ENCODE measurements at regions not wholly inside any gene's neighbourhood (a gene's known extent, or its start where the extent isn't known, plus 50 kb on each side); places are given as distances from the start of the nearest gene placed in this dataset.

DNA sequence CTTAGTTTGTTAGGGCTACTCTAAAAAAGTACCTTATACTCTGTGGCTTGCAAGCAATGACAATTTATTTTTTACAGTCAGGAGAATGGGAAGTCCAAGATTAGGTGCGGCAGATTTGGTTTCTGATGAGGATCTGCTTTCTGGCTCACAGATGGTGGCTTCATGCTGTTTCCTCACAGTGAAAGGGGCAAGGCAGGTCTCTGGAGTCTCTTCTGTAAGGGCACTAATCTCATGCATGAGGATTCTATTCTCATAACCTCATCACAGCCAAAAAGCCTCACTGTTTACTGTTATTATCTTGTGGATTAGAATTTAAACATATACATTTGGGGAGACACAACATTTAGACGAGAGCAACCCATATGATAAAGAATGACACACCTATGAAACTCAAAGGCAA, 1957.4 kb upstream of the SEL1L start:
- DNase-seq = no peak

DNA sequence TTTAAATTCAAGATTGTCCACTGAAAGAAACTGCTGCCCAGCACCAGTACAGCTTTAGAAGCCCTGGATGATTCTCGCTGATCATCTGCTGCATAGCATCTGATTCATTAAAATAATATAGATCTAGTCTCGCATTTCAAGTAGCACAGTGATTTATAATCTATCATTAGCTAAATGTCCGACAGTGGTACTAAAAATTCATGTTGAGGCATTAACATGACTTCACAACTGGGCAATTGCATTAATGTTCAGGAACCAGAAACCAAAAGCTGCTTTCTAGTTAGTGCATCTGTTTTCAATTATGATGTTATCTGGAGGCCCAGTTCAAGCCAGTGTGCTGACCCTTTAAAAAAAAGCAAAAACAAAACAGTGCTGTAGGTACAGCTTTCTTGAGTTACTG, 1987.2 kb upstream of the SEL1L start:
- DNase-seq = no peak

- DNase-seq = no peak
These were observed 1995.9 kb upstream of the SEL1L start for GRCh38 chr14:83529531-83529930.

DNA sequence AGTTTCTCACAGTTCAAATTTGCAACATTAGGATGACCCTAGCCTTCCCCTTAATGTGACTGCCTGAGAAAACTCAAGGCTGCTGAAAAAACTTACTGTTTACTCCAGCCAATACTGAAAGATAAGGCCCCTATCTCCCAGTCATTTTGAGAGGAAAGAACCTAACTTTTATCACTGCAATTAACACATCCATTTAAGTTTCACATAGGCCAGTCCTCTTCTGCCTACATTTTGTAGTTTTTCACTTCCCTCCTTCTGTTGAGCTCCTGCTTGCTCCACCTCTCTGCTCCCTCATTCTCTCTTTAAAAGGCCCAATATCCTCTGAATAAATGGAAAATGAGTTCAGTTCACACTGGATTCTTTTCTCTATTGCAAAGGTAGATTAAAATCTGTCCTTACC, 1996.2 kb upstream of the FLRT2 start:
- no peak for DNase-seq

- no peak for DNase-seq
These were observed 1994.9 kb upstream of the FLRT2 start for GRCh38 chr14:83534995-83535394.

GRCh38 chr14:83535444-83535843, 1994.5 kb upstream of the FLRT2 start:
- DNase-seq = no peak

GRCh38 chr14:83541147-83541546, 1988.8 kb upstream of the FLRT2 start:
- DNase-seq = no peak

- DNase-seq = no peak
These were observed 1981.7 kb upstream of the FLRT2 start for GRCh38 chr14:83548061-83548839.

DNA sequence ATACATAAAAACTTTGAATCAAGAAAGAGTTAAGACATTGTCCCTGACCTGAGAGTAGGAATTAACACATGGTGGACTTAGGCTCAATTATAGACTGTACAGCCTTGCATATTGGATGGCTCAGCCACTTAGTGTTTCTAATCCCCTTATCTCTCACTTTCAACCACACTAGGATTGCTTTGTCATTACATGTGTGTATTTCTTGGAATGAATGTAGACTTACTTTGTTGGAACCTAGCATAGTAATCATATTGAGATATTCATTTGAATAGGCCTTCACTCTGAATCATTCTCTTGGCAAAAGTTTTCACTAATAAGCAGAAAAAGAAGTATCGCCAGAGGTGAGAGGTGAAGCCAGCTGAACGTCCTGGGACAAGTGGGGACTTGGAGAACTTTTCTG, 1973.9 kb upstream of the FLRT2 start:
- no peak for DNase-seq

DNA sequence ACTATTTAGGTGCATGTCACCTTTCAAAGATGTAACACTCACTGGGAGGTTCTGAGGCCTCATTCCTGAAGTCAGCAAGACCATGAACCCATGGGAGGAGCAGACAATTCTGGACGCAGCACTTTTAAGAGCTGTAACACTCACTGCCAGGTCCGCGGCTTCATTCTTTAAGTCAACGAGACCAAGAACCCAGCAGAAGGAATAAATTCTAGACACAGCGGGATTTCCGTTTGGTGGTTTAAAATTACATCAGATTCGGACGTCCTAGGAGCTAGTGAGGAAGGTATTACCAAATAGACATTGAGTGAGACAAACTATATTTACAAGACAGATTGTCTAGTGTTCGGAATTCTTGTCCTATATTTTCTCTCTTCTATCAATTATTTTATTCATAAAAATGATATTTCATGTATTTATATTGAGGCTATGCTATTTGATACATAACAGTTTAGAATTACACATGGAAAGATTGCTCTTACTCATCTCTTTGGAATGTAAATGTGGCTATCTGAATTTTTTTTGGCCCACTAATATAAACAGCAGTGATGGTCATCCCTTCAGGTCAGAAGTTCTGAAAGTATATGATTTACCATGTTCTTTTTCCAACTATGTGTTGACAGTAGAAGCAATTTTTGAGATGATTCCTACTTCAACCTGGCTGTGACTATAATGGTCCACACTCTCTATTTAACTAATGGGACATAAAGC, 1973.0 kb upstream of the FLRT2 start:
- DNase-seq = no peak

GRCh38 chr14:83558946-83559345, 1971.0 kb upstream of the FLRT2 start:
- DNase-seq = no peak

DNA sequence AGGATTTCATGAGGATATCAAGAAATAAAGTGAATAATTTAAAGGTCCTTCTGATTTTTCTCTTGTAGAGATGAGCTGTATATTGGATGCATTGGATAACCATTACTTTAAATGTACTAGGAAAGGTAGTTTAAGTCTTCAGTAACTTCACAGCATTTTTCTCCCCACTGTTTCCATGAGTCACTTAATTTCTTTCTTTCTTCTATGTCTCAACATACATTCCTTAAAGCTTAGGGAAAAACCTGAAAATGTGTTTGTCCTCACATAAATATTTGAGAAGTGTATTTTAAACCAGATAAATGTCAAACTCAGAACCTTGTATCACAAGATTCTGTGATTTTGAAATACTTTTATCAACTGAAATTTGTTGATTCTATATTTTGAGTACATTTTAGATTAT, 1970.2 kb upstream of the FLRT2 start:
- no peak for DNase-seq

DNA sequence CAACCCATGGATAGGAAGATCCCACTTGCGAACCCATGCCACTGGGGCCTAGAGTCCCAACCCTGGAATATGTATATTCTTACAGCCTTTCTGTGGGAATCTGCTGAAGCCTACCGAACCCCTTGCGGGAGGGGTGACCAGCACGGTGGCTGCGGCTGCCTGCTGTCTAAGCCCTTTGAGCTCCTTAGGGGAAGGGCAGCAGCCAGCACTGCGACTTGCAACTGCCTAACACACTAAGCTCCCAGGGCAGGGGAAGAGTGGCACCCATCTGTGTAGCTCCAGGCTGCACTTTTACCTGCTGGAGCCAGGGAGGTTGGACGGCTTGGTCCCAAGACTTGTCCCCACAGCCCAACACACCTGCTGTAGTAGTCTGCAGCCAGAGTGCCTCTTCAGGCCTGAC, 1968.7 kb upstream of the FLRT2 start:
- no peak for DNase-seq

DNA sequence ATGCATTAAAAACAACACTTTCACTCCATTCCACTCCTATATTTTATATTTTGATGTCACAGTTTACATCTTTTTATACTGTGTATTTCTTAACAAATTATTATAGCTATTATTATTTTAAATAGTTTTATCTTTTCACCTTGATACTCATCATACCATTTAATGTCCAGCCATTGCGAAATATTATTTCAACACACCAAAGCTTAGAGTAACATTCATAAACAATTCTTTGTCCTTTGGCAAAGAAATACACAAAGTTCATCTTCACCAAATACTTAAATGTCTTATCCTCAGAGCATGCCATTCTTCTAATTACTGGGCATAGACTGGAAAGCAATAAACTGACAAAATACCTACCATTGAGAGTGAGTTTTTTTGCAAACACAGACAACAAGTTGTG, 1963.4 kb upstream of the FLRT2 start:
- DNase-seq = no peak

DNA sequence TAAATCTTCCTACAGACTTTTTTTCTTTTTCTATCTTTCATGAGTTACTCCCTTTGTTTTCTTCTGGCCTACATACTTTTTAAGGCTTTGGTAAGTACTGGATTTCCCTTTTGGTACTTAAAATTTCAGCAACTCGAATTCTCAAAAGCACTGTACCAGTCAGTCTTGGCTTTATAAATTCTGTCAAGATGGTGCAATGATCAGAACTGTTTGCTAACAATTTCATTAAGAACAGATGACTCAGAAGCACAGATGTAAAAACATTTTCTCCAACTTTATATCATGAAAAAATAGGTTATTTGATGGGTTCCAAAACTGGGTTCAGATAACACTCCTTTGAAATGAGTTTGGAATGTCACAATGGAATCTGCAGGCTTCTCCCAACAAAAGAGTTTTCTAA, 1961.8 kb upstream of the FLRT2 start:
- no peak for DNase-seq

- DNase-seq = no peak
These were observed 1954.6 kb upstream of the FLRT2 start for GRCh38 chr14:83575301-83575700.

- DNase-seq = no peak
These were observed 1946.7 kb upstream of the FLRT2 start for GRCh38 chr14:83583201-83583600.

DNA sequence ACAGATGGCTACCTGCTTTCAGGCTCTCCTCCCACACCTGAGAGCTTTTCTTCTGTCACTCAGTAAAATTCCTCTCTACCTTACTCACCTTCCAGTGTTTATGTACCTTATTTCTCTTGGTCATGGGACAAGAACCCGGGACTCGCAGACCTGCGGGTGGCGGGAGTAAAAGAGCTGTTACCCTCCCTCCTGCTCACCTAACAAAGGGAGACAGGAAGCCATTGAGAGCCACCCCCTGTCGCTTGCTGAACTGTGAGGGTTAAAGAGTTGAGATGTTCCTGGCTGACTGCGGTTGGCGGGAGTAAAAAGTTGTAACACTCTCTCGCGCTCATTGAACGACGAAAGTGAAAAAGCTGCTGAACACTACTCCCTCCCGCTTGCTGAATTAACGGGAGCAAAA, 1935.1 kb upstream of the FLRT2 start:
- DNase-seq = no peak

DNA sequence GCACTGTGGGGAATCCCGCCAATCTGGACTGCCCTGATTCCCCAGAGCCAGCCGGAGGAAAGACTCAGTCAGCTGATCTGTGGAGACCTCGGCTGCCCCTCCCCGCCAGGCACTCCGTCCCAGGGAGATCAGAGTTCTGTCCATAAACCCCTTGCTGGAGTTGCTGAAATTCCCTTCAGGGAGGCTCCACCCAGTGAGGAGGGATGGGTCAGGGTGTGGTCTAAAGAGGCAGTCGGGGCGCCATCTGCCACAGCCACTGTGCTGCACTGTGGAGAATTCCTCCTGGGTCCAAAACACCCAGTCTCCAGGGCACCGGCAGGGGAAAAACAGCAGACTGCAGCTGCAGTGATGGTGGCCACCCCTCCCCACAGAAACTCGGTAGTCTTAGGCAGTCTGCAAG, 1922.3 kb upstream of the FLRT2 start:
- no peak for DNase-seq

DNA sequence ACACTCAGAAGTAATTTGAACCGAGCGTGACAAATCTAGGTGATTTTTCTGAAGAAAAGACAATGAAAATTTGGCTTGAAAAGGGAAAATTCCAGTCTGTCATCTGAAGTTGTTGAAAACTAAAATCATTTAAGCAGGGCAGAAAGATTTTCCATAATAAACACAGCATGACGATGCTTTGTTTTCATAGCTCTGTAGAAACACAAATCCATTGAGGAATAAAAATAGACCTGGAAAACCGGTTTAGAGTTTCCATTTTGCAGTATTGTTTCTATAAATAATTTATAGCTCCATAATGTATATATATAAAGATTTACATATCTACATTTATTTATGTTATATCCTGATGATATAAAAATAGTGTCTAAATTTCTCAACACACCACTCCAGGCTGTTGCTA, 1918.5 kb upstream of the FLRT2 start:
- DNase-seq = no peak

GRCh38 chr14:83611906-83612390, 1918.0 kb upstream of the FLRT2 start:
- no peak for DNase-seq

GRCh38 chr14:83614956-83615355, 1915.0 kb upstream of the FLRT2 start:
- DNase-seq = no peak

DNA sequence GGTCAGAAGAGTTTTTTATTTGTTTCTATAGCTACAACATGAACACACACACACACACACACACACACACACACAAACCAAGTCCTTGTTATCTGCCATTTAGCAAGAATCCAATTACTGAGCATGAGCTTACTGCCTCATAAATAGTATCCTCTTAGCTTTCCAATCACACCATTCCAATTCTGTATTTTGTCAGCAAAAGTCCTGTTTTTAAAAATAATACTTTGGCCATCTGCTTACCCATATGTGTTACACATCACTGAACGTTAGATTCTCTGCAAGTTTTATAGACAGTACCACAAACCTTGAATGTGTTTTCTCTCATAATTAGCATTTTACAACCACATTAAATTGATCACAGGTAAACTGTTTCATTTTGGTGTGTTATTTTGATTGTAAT, 1905.4 kb upstream of the FLRT2 start:
- DNase-seq = no peak

DNA sequence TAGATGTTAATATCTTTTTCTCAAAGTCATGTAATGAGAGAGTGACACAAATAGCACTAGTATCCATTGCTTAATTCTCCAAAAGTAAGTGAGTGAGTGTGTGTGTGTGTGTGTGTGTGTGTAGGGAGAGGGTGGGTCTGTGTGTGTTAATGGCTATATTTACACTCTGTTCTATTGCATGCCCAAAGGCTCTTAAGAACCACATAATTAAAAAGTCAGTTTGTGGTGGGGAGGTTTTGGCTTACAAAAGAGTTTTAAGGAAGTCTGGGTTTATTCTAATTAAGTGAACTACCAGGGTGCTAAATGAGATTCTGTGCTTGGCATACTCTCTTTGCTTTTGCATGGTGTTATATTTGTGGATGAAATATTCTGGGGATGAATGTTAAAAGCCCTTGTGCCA, 1897.6 kb upstream of the FLRT2 start:
- DNase-seq = no peak
